ENCODE measurements at regions not wholly inside any gene's neighbourhood (a gene's known extent, or its start where the extent isn't known, plus 50 kb on each side); places are given as distances from the start of the nearest gene placed in this dataset.
"Not testable (repeated sequence)": the region's sequence is repeated elsewhere in the genome, so short reads cannot be mapped to it uniquely, and the experiment has no call there.

GRCh38 chr7:93830141-93830925 is 60.2 kb downstream of the TFPI2 start:
- DNase-seq (ENCODE audit: low read depth in 2 of 2): no peak

- DNase-seq (ENCODE audit: low read depth in 2 of 2): no peak
Observed at GRCh38 chr7:93828260-93828659, 62.3 kb downstream of the TFPI2 start.

DNA sequence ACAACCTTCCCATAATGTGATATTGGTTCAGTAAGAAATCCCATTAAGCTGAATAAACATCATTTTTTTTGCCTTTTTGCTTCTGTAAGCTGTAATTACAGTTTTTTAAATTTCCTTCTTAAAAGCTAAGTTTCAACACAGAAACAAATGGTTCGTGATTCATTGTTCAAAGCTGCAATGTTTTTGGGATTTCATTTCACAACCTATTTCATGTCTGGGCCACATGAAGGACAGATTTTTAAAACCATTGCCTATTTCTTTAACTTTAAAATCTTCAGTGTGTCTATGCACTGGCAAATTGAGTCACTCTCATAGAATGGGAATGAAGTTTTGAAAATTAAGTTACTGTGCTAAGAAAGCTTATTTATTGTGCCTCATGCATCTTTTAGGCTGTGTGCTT is 66.9 kb downstream of the TFPI2 start:
- DNase-seq (ENCODE audit: low read depth in 2 of 2): no peak

- no peak for DNase-seq (ENCODE audit: low read depth in 2 of 2)
Observed at GRCh38 chr7:93821463-93821862, 69.1 kb downstream of the TFPI2 start.

DNA sequence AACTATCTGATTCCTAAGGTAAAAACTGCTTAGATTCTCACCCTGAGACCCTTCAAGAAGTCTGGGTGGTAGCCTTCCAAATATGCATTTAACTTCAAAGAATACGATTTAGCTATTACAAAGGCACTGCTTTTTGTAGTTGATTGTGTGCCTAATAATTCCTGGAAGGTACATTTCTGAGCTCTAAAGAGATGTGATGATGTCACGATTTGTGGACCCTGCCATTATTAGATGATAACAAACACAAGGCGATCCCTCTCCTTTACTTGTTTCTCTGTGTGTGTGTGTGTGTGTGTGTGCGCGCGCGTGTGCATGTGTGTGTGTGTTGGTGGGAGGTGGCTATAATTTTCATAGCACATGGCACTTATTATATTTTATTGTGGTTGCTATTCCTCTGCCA is 70.9 kb downstream of the TFPI2 start:
- DNase-seq (ENCODE audit: low read depth in 2 of 2): no peak

GRCh38 chr7:93817526-93817925 is 73.0 kb downstream of the TFPI2 start:
- no peak for DNase-seq (ENCODE audit: low read depth in 2 of 2)

GRCh38 chr7:93817004-93817403 is 73.5 kb downstream of the TFPI2 start:
- DNase-seq (ENCODE audit: low read depth in 2 of 2): no peak

DNA sequence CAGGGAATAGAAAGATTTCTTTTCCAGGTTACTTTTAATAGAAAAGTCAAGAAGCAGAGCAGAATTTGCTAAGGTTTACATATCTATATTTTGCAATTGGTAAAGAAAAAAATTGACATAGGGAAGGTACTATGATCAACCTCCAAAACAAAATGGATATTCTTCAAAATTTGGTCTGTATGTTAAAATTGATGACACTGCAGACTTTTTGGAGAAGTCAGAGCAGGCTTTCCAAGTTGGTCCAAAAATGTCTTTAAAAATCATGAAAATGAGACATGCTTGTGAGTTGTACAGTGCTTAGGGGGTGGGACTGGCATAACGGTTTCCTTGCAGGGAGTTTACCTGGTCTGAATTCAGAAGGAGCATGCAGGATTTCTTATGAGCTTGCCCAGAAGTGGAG is 77.0 kb downstream of the TFPI2 start:
- DNase-seq (ENCODE audit: low read depth in 2 of 2): no peak

DNA sequence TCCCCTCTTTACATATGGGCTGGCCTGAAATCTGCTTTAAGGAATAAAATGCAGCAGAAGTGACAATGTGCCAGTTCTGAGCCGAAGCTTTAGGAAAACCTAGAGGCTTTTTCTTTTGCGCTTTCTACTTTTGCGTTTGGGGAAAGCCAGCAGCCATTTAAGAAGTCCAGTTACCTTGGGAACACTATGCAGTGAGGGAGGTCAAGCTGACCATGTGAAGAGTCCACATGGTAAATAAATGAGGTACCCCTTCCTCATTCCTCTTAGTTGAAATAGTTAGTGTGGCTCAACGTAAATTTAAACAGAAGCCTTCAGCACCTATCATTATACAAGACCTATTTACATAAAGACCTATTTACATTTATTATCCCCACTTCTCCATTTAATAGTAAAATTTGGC is 78.5 kb downstream of the TFPI2 start:
- DNase-seq (ENCODE audit: low read depth in 2 of 2): no peak

GRCh38 chr7:93811198-93811597 is 79.4 kb downstream of the TFPI2 start:
- DNase-seq (ENCODE audit: low read depth in 2 of 2): no peak

- DNase-seq (ENCODE audit: low read depth in 2 of 2): no peak
Observed at GRCh38 chr7:93810561-93810960, 80.0 kb downstream of the TFPI2 start.

GRCh38 chr7:93804726-93805125 is 85.8 kb downstream of the TFPI2 start:
- no peak for DNase-seq (ENCODE audit: low read depth in 2 of 2)

- peak; percentile 38 to 43 for DNase-seq (ENCODE audit: low read depth in 2 of 2)
Observed at GRCh38 chr7:93799750-93800357, 90.7 kb downstream of the TFPI2 start.

DNA sequence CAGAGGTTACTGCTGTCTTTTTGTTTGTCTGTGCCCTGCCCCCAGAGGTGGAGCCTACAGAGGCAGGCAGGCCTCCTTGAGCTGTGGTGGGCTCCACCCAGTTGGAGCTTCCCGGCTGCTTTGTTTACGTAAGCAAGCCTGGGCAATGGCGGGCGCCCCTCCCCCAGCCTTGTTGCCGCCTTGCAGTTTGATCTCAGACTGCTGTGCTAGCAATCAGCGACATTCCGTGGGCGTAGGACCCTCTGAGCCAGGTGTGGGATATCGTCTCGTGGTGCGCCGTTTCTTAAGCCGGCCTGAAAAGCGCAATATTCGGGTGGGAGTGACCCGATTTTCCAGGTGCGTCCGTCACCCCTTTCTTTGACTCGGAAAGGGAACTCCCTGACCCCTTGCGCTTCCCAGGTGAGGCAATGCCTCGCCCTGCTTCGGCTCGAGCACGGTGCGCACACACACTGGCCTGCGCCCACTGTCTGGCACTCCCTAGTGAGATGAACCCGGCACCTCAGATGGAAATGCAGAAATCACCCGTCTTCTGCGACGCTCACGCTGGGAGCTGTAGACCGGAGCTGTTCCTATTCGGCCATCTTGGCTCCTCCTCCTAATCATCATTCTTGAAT is 97.4 kb downstream of the TFPI2 start:
- DNase-seq (ENCODE audit: low read depth in 2 of 2): not testable (repeated sequence)

- no peak for DNase-seq (ENCODE audit: low read depth in 2 of 2)
Observed at GRCh38 chr7:93779115-93779514, 111.4 kb downstream of the TFPI2 start.

DNA sequence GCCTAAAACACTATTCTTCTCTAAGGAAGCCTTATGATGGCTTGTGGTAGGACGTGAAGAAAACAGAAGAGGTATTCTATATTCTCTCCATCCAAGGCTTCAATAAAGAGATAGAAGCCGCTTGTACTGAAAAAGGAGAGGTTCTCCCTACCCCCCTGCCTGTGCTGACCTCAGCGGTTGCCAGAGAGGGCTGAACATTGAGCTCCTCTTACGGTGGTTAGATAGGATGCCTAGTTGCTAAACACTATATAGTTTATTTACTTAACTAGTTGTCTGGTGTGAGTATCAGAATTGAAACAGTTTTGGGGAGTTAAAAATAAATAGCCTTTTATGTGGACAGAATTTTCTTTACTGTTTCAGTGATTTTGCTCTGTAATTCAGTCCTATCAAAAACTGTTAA is 112.2 kb downstream of the TFPI2 start:
- no peak for DNase-seq (ENCODE audit: low read depth in 2 of 2)

GRCh38 chr7:93773446-93773845 is 117.1 kb downstream of the TFPI2 start:
- no peak for DNase-seq (ENCODE audit: low read depth in 2 of 2)

GRCh38 chr7:93765475-93765874 is 125.1 kb downstream of the TFPI2 start:
- DNase-seq (ENCODE audit: low read depth in 2 of 2): no peak

GRCh38 chr7:93758631-93759030 is 131.9 kb downstream of the TFPI2 start:
- DNase-seq (ENCODE audit: low read depth in 2 of 2): no peak

GRCh38 chr7:93757426-93757825 is 133.1 kb downstream of the TFPI2 start:
- DNase-seq (ENCODE audit: low read depth in 2 of 2): peak in 1 of 2 donors; percentile 3

- DNase-seq (ENCODE audit: low read depth in 2 of 2): no peak
Observed at GRCh38 chr7:93756890-93757289, 133.7 kb downstream of the TFPI2 start.

GRCh38 chr7:93751421-93751820 is 139.1 kb downstream of the TFPI2 start:
- no peak for DNase-seq (ENCODE audit: low read depth in 2 of 2)

DNA sequence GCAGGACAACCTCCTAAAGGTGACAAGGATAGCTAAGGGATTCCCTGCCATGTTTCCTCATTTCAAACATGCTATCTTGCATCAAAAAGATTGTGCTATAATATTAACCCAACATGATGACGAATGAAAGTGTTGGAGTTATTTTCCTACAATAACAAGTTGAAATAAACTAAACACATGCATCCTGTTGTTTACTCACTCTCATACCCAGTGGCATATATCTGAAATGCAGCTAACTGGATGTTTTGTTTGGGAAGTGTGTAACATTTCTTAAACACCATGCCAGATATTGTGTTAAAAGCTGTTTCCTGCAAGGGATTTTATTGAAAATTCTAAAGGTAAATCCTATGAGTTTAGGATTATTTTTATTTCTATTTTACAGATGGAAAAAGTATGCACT is 139.6 kb downstream of the TFPI2 start:
- no peak for DNase-seq (ENCODE audit: low read depth in 2 of 2)
